Smooth muscle cell (in vitro differentiated cells): ENCODE measurements at regions not wholly inside any gene's neighbourhood (a gene's known extent, or its start where the extent isn't known, plus 50 kb on each side); places are given as distances from the start of the nearest gene placed in this dataset. TPM values are rescaled to one million over a fixed set of nuclear protein-coding genes. Genes with fewer than 3 reads are reported as not detected.

Experiments
- DNase-seq: peaks from one replicate; lab custom pipeline; 2025; ENCODE audit not compliant: unreplicated experiment; lab: John Stamatoyannopoulos, UW
- H2AFZ ChIP-seq: fragments of 200-600 bp; sonication (generic); 2 replicates; pipeline ENCODE4 v1.6.0; 2016; ENCODE audit warnings: antibody characterized with exemption, low read depth, mild to moderate bottlenecking
- H3F3A ChIP-seq: fragments of 200-600 bp; sonication (generic); 2 replicates; pipeline ENCODE4 v1.6.0; 2017; ENCODE audit warnings: antibody characterized with exemption, low read depth
- H3K27ac ChIP-seq: fragments of 200-600 bp; sonication (generic); 2 replicates; pipeline ENCODE4 v1.5.1; 2016; ENCODE audit warnings: low read depth, mild to moderate bottlenecking
- H3K27me3 ChIP-seq: fragments of 200-600 bp; sonication (generic); 2 replicates; pipeline ENCODE4 v1.6.1; 2016; ENCODE audit warnings: low read depth, mild to moderate bottlenecking
- H3K36me3 ChIP-seq: fragments of 200-600 bp; sonication (generic); 2 replicates; pipeline ENCODE4 v1.5.1; 2016; ENCODE audit warnings: low read depth
- H3K4me1 ChIP-seq: fragments of 200-600 bp; sonication (generic); 2 replicates; pipeline ENCODE4 v1.5.1; 2016; ENCODE audit warnings: low read depth
- H3K4me2 ChIP-seq: fragments of 200-600 bp; sonication (generic); 2 replicates; pipeline ENCODE4 v1.6.0; 2016; ENCODE audit warnings: mild to moderate bottlenecking
- H3K4me3 ChIP-seq: fragments of 200-600 bp; sonication (generic); 2 replicates; pipeline ENCODE4 v1.5.1; 2016; ENCODE audit warnings: mild to moderate bottlenecking
- H3K79me2 ChIP-seq: fragments of 200-600 bp; sonication (generic); 2 replicates; pipeline ENCODE4 v1.6.0; 2016; ENCODE audit warnings: low read depth, mild to moderate bottlenecking
- H3K9ac ChIP-seq: fragments of 200-600 bp; sonication (generic); 2 replicates; pipeline ENCODE4 v1.6.0; 2016; ENCODE audit warnings: low read depth
- H3K9me3 ChIP-seq: fragments of 200-600 bp; sonication (generic); replicated peaks from 2 replicates; pipeline ENCODE4 v1.5.1; 2016; ENCODE audit warnings: low read depth
- H4K20me1 ChIP-seq: fragments of 200-600 bp; sonication (generic); 2 replicates; pipeline ENCODE4 v1.6.0; 2016; ENCODE audit warnings: low read depth
- CTCF ChIP-seq: fragments of 200-600 bp; sonication (generic); IDR thresholded peaks from 2 replicates; pipeline ENCODE4 v1.5.1; 2017; ENCODE audit warnings: borderline replicate concordance, mild to moderate bottlenecking, antibody characterized with exemption; ENCODE audit not compliant: insufficient read depth, poor library complexity, severe bottlenecking
- WGBS: methylation state at CpG from one replicate; pipeline ENCODE4 v1.1.7; 2016; ENCODE audit warnings: low lambda C conversion rate; 5-methylcytosine and 5-hydroxymethylcytosine counted together
- small RNA-seq: library from RNA; depleted of rRNA; stranded (forward); fragments of <200 nt; gene quantifications from one replicate; pipeline ENCODE3, GENCODE V24; 2014

- DNase-seq = no peak
- Histone ChIP-seq H2AFZ (no peak overlapping the region), H3F3A (no peaks in the 10 kb centered on the region), H3K4me1 (no peaks in the 10 kb centered on the region), H3K27me3 (no peaks in the 10 kb centered on the region), H3K4me3 (no peak overlapping the region), H3K4me2 (no peak overlapping the region), H3K9ac (no peak overlapping the region), H4K20me1 (no peaks in the 10 kb centered on the region), H3K79me2 (no peaks in the 10 kb centered on the region), H3K36me3 (no peaks in the 10 kb centered on the region), H3K9me3 (no peaks in the 10 kb centered on the region), H3K27ac (no peak overlapping the region)
- 96% methylated on average over 1 of the region's 1 CpG for WGBS
- TF ChIP-seq CTCF = no peak
Observed at GRCh38 chr6:65760285-65760684, 53.3 kb upstream of the EYS start.

Small RNA genes in the stretch of these regions (small RNA-seq; reads per million reads assigned to genes)
- gene RF00019 = not detected
- gene RF00571 = not detected
- 0.16 reads per million for gene RNA5SP208
- not detected for gene RNU6-280P
- gene RNU7-66P = not detected
